HG02840 (cell line): ENCODE measurements at regions not wholly inside any gene's neighbourhood (a gene's known extent, or its start where the extent isn't known, plus 50 kb on each side); places are given as distances from the start of the nearest gene placed in this dataset.

Experiments
- ATAC-seq: cut with Tn5 transposase; IDR thresholded peaks from one replicate; pipeline ENCODE4 v1.9.1; 2021; ENCODE audit warnings: mild to moderate bottlenecking, moderate library complexity, moderate number of reproducible peaks; ENCODE audit not compliant: unreplicated experiment, low FRiP score

DNA sequence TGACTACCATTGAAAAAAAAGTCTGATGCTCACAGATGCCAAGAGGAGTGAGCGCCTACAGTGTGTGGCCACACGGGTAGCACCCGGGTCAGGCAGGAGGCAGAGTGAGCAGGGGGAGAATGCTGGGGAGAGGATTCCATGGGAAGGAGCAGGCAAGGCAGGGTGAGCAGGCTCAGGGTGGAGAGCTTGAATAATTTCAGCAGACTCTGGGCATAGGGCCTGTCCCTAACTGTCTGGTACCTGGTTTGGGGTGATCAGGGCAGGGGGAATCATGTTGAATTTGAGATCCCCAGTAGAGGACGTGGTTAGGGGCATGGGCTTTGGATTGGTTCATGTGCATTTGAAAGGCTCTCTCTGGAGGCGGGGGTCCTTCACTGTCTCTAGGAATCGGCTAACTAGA is 51.2 kb upstream of the TLR3 start:
- no peak for ATAC-seq

- ATAC-seq, result no peak
Observed at GRCh38 chr4:186018261-186018660, 50.7 kb upstream of the TLR3 start.

GRCh38 chr4:186018784-186019183 is 50.2 kb upstream of the TLR3 start:
- no peak for ATAC-seq
